H9 (cell line): ENCODE measurements at regions not wholly inside any gene's neighbourhood (a gene's known extent, or its start where the extent isn't known, plus 50 kb on each side); places are given as distances from the start of the nearest gene placed in this dataset.

Experiments
- DNase-seq: peaks from one replicate; pipeline ENCODE4 v3.0.0-alpha.2; 2017
- H2AFZ ChIP-seq: one replicate; pipeline ENCODE4 v1.6.1; 2013; ENCODE audit warnings: mild to moderate bottlenecking, low read length, control low read depth, moderate library complexity
- H2AK5ac ChIP-seq: 2 replicates; pipeline ENCODE4 v1.6.1; 2013; ENCODE audit warnings: low read length, control low read depth, mixed read lengths; ENCODE audit not compliant: insufficient read length
- H2BK120ac ChIP-seq: one replicate; pipeline ENCODE4 v1.6.1; 2013; ENCODE audit warnings: low read depth, mild to moderate bottlenecking, low read length, control low read depth, inconsistent platforms; ENCODE audit not compliant: poor library complexity, severe bottlenecking
- H2BK12ac ChIP-seq: 2 replicates; pipeline ENCODE4 v1.6.1; 2013; ENCODE audit warnings: low read length, control low read depth, mixed read lengths, low read depth; ENCODE audit not compliant: insufficient read length
- H2BK15ac ChIP-seq: 2 replicates; pipeline ENCODE4 v1.6.1; 2013; ENCODE audit warnings: low read depth, low read length, control low read depth
- H2BK20ac ChIP-seq: one replicate; pipeline ENCODE4 v1.6.1; 2013; ENCODE audit warnings: low read depth, mild to moderate bottlenecking, low read length, control low read depth, inconsistent platforms; ENCODE audit not compliant: poor library complexity, severe bottlenecking
- H2BK5ac ChIP-seq: 2 replicates; pipeline ENCODE4 v1.6.1; 2013; ENCODE audit warnings: low read length, control low read depth, mixed read lengths; ENCODE audit not compliant: insufficient read length
- H3K14ac ChIP-seq: 2 replicates; pipeline ENCODE4 v1.6.1; 2013; ENCODE audit warnings: low read length, control low read depth; ENCODE audit not compliant: insufficient read depth
- H3K18ac ChIP-seq: 2 replicates; pipeline ENCODE4 v1.6.1; 2013; ENCODE audit warnings: low read depth, mild to moderate bottlenecking, mixed read lengths, low read length, control low read depth; ENCODE audit not compliant: insufficient read length
- H3K23ac ChIP-seq: 2 replicates; pipeline ENCODE4 v1.6.1; 2013; ENCODE audit warnings: low read length, control low read depth, mixed read lengths, low read depth; ENCODE audit not compliant: insufficient read length
- H3K23me2 ChIP-seq: 2 replicates; pipeline ENCODE4 v1.6.1; 2013; ENCODE audit warnings: low read depth, mild to moderate bottlenecking, mixed read lengths, low read length, control low read depth; ENCODE audit not compliant: insufficient read length, poor library complexity, severe bottlenecking
- H3K27ac ChIP-seq: 2 replicates; pipeline ENCODE4 v1.5.1; 2013; ENCODE audit warnings: low read length, control low read depth, mixed read lengths, low read depth; ENCODE audit not compliant: insufficient read length
- H3K27me3 ChIP-seq: 2 replicates; pipeline ENCODE4 v1.6.1; 2013; ENCODE audit warnings: low read length, control low read depth, inconsistent platforms; ENCODE audit not compliant: insufficient read depth
- H3K4ac ChIP-seq: 2 replicates; pipeline ENCODE4 v1.6.1; 2013; ENCODE audit warnings: low read depth, mild to moderate bottlenecking, control low read depth, inconsistent platforms, low read length, moderate library complexity
- H3K4me1 ChIP-seq: 2 replicates; pipeline ENCODE4 v1.6.1; 2013; ENCODE audit warnings: low read length, control low read depth, inconsistent platforms; ENCODE audit not compliant: insufficient read depth
- H3K4me2 ChIP-seq: 2 replicates; pipeline ENCODE4 v1.6.1; 2013; ENCODE audit warnings: low read length, control low read depth, mixed read lengths; ENCODE audit not compliant: insufficient read length, insufficient read depth
- H3K56ac ChIP-seq: 2 replicates; pipeline ENCODE4 v1.6.1; 2013; ENCODE audit warnings: low read depth, mild to moderate bottlenecking, mixed read lengths, low read length, control low read depth; ENCODE audit not compliant: insufficient read length
- H3K79me1 ChIP-seq: 2 replicates; pipeline ENCODE4 v1.6.1; 2013; ENCODE audit warnings: low read depth, mild to moderate bottlenecking, moderate library complexity, low read length, control low read depth, inconsistent platforms; ENCODE audit not compliant: insufficient read depth, poor library complexity, severe bottlenecking
- H3K79me2 ChIP-seq: 2 replicates; pipeline ENCODE4 v1.6.1; 2013; ENCODE audit warnings: low read length, control low read depth, inconsistent platforms; ENCODE audit not compliant: insufficient read depth
- H3K9ac ChIP-seq: 2 replicates; pipeline ENCODE4 v1.6.1; 2013; ENCODE audit warnings: low read length, control low read depth, mixed read lengths; ENCODE audit not compliant: insufficient read length; ENCODE audit errors: extremely low read depth
- H3K9me3 ChIP-seq: one replicate; pipeline ENCODE4 v1.6.1; 2013; ENCODE audit warnings: low read depth, low read length, inconsistent platforms; ENCODE audit not compliant: control insufficient read depth
- H3T11ph ChIP-seq: one replicate; pipeline ENCODE4 v1.6.1; 2013; ENCODE audit warnings: mild to moderate bottlenecking, low read length, control low read depth, inconsistent platforms
- H4K20me1 ChIP-seq: one replicate; pipeline ENCODE4 v1.6.1; 2013; ENCODE audit not compliant: control insufficient read depth, insufficient read length, insufficient read depth
- H4K5ac ChIP-seq: 2 replicates; pipeline ENCODE4 v1.6.1; 2013; ENCODE audit warnings: low read depth, mild to moderate bottlenecking, mixed read lengths, low read length, control low read depth; ENCODE audit not compliant: insufficient read length
- H4K8ac ChIP-seq: replicated peaks from 2 replicates; pipeline ENCODE4 v1.6.1; 2013; ENCODE audit warnings: low read length, control low read depth, mixed read lengths, low read depth; ENCODE audit not compliant: insufficient read length
- H4K91ac ChIP-seq: 2 replicates; pipeline ENCODE4 v1.6.1; 2013; ENCODE audit warnings: low read depth, mild to moderate bottlenecking, moderate library complexity, mixed read lengths, low read length, control low read depth; ENCODE audit not compliant: insufficient read length
- H3K27ac Mint-ChIP-seq, 3 experiments: 2 replicates in 2 of 3; 3 replicates in 1 of 3; pipeline ENCODE4 v1.8.0; 2020 to 2021; ENCODE audit warnings: mixed read lengths in 3 of 3, mild to moderate bottlenecking in 1 of 3, moderate library complexity in 1 of 3
- H3K27me3 Mint-ChIP-seq: 2 replicates; pipeline ENCODE4 v1.8.0; 2021; ENCODE audit warnings: low read depth, mild to moderate bottlenecking, moderate library complexity, mixed read lengths
- H3K36me3 Mint-ChIP-seq, 3 experiments: 2 replicates in 2 of 3; 3 replicates in 1 of 3; pipeline ENCODE4 v1.8.0; 2020 to 2021; ENCODE audit warnings: low read depth in 3 of 3, mixed read lengths in 3 of 3; ENCODE audit not compliant: insufficient read depth in 1 of 3
- H3K4me1 Mint-ChIP-seq, 2 experiments: 2 replicates each; pipeline ENCODE4 v1.8.0; 2020; ENCODE audit warnings: mixed read lengths in 2 of 2
- H3K4me3 Mint-ChIP-seq, 2 experiments: 2 replicates in 1 of 2; 3 replicates in 1 of 2; pipeline ENCODE4 v1.8.0; 2020 to 2021; ENCODE audit warnings: mild to moderate bottlenecking in 2 of 2, mixed read lengths in 2 of 2, moderate library complexity in 1 of 2
- H3K9me3 Mint-ChIP-seq, 2 experiments: 2 replicates in 1 of 2; 3 replicates in 1 of 2; pipeline ENCODE4 v1.8.0; 2020; ENCODE audit warnings: mild to moderate bottlenecking in 2 of 2, mixed read lengths in 2 of 2, moderate library complexity in 1 of 2
- CTCF ChIP-seq: fragments of 200-600 bp; sonication (generic); conservative IDR thresholded peaks from 3 replicates; pipeline ENCODE4 v1.8.0; 2021; ENCODE audit warnings: antibody characterized with exemption, mild to moderate bottlenecking
- WGBS: extraction: QIAGEN DNeasy Blood & Tissue Kit; methylation state at CpG from one replicate; pipeline ENCODE4 v1.1.7; 2013; ENCODE audit warnings: missing lambda C conversion rate, low lambda C conversion rate, mixed read lengths; ENCODE audit not compliant: insufficient read length; ENCODE audit errors: extremely low coverage; 5-methylcytosine and 5-hydroxymethylcytosine counted together

- no peak overlapping the region for H2BK5ac ChIP-seq
- H3T11ph ChIP-seq, result no peak overlapping the region
- Mint-ChIP-seq H3K36me3 (no peaks in the 10 kb centered on the region; a peak in 1 of 7 replicates), H3K4me3 (no peak overlapping the region), H3K9me3 (no peaks in the 10 kb centered on the region), H3K4me1 (peaks cover 11 to 22% of the 10 kb centered on the region in 2 experiments), H3K27me3 (no peaks in the 10 kb centered on the region; the same call in 1 of the 2 replicates), H3K27ac (peak overlapping the region in 1 of 3 experiments; percentile 49; a peak in 1 of 7 replicates)
- H3K4me2 ChIP-seq, result no peak overlapping the region
- DNase-seq, result no peak
- H3K27ac ChIP-seq, result no peak overlapping the region
- no peak overlapping the region for H4K91ac ChIP-seq
- no peaks in the 10 kb centered on the region for H3K79me1 ChIP-seq
- 0 out of 2 replicates have a peak, but pooled peaks cover 2% of the 10 kb centered on the region for H3K4me1 ChIP-seq
- H2BK12ac ChIP-seq, result no peak overlapping the region
- H2BK20ac ChIP-seq, result no peak overlapping the region
- H2BK120ac ChIP-seq, result no peak overlapping the region
- no peaks in the 10 kb centered on the region for H3K23me2 ChIP-seq
- H3K27me3 ChIP-seq, result no peaks in the 10 kb centered on the region
- TF ChIP-seq CTCF, result no peak
- H3K4ac ChIP-seq, result no peak overlapping the region
- no peak overlapping the region for H2AK5ac ChIP-seq
- H3K14ac ChIP-seq, result no peak overlapping the region
- no peaks in the 10 kb centered on the region for H3K9me3 ChIP-seq
- no peak overlapping the region for H2BK15ac ChIP-seq
- no peak overlapping the region for H2AFZ ChIP-seq
- no peak overlapping the region for H4K5ac ChIP-seq
- no peaks in the 10 kb centered on the region for H3K79me2 ChIP-seq
- no CpG with 5 or more reads among the region's 2 CpGs for WGBS
- H4K8ac ChIP-seq, result no peak overlapping the region
- no peaks in the 10 kb centered on the region for H4K20me1 ChIP-seq
- H3K56ac ChIP-seq, result no peak overlapping the region
- no peak overlapping the region for H3K23ac ChIP-seq
- no peak overlapping the region for H3K18ac ChIP-seq
- no peak overlapping the region for H3K9ac ChIP-seq
Measured at GRCh38 chr5:168172760-168173223, 118.7 kb upstream of the WWC1 start.
